GM19452 (cell line): ENCODE measurements at regions not wholly inside any gene's neighbourhood (a gene's known extent, or its start where the extent isn't known, plus 50 kb on each side); places are given as distances from the start of the nearest gene placed in this dataset.

ENCODE experiments used
- ATAC-seq: cut with Tn5 transposase; IDR thresholded peaks from one replicate; pipeline ENCODE4 v1.9.1; 2021; ENCODE audit not compliant: unreplicated experiment

- ATAC-seq: peak; percentile 87
These were observed 114.2 kb upstream of the SERTAD2 start for GRCh38 chr2:64767670-64768468.

GRCh38 chr2:64768491-64769005, 114.8 kb upstream of the SERTAD2 start:
- no peak for ATAC-seq

GRCh38 chr2:64769392-64770044, 115.8 kb upstream of the SERTAD2 start:
- ATAC-seq: no peak

- no peak for ATAC-seq
These were observed 116.5 kb upstream of the SERTAD2 start for GRCh38 chr2:64770137-64770780.

GRCh38 chr2:64770781-64771334, 117.1 kb upstream of the SERTAD2 start:
- ATAC-seq: no peak

- ATAC-seq: no peak
These were observed 118.0 kb upstream of the SERTAD2 start for GRCh38 chr2:64771737-64772136.

GRCh38 chr2:64773461-64774118, 119.9 kb upstream of the SERTAD2 start:
- no peak for ATAC-seq

- no peak for ATAC-seq
These were observed 124.1 kb upstream of the SERTAD2 start for GRCh38 chr2:64777841-64778240.

- no peak for ATAC-seq
These were observed 125.5 kb upstream of the SERTAD2 start for GRCh38 chr2:64779117-64779690.

- no peak for ATAC-seq
These were observed 126.3 kb upstream of the SERTAD2 start for GRCh38 chr2:64780041-64780440.

GRCh38 chr2:64781711-64782390, 128.1 kb upstream of the SERTAD2 start:
- no peak for ATAC-seq

- no peak for ATAC-seq
These were observed 130.7 kb upstream of the SERTAD2 start for GRCh38 chr2:64784168-64785061.

- no peak for ATAC-seq
These were observed 131.5 kb upstream of the SERTAD2 start for GRCh38 chr2:64785245-64785644.

- no peak for ATAC-seq
These were observed 132.8 kb upstream of the SERTAD2 start for GRCh38 chr2:64786343-64787018.

- ATAC-seq: no peak
These were observed 133.3 kb upstream of the SERTAD2 start for GRCh38 chr2:64787019-64787365.

GRCh38 chr2:64787698-64788097, 134.0 kb upstream of the SERTAD2 start:
- no peak for ATAC-seq

- ATAC-seq: no peak
These were observed 136.0 kb upstream of the SERTAD2 start for GRCh38 chr2:64789466-64790320.

- ATAC-seq: no peak
These were observed 138.6 kb upstream of the SERTAD2 start for GRCh38 chr2:64792300-64792699.
